Parathyroid adenoma (tissue), 2 donors: ENCODE measurements at regions not wholly inside any gene's neighbourhood (a gene's known extent, or its start where the extent isn't known, plus 50 kb on each side); places are given as distances from the start of the nearest gene placed in this dataset.

Experiments used
- H2AFZ ChIP-seq: fragments of 300-600 bp; sonication (generic); one replicate; pipeline ENCODE4 v1.7.0; 2017; ENCODE audit warnings: antibody characterized with exemption, mild to moderate bottlenecking
- H3K27ac ChIP-seq: fragments of 300-600 bp; sonication (generic); one replicate; pipeline ENCODE4 v1.7.0; 2017
- H3K27me3 ChIP-seq: fragments of 300-600 bp; sonication (generic); one replicate; pipeline ENCODE4 v1.7.0; 2017; ENCODE audit warnings: low read length; ENCODE audit not compliant: control insufficient read depth, insufficient read depth
- H3K36me3 ChIP-seq: fragments of 300-600 bp; sonication (generic); one replicate; pipeline ENCODE4 v1.7.0; 2017; ENCODE audit warnings: low read length; ENCODE audit not compliant: control insufficient read depth, insufficient read depth
- H3K4me1 ChIP-seq: fragments of 300-600 bp; sonication (generic); one replicate; pipeline ENCODE4 v1.7.0; 2017; ENCODE audit warnings: control low read depth
- H3K4me2 ChIP-seq: fragments of 300-600 bp; sonication (generic); one replicate; pipeline ENCODE4 v1.7.0; 2017; ENCODE audit warnings: low read length
- H3K4me3 ChIP-seq: fragments of 300-600 bp; sonication (generic); one replicate; pipeline ENCODE4 v1.7.0; 2017; ENCODE audit warnings: low read depth, low read length
- H3K79me2 ChIP-seq: fragments of 300-600 bp; sonication (generic); one replicate; pipeline ENCODE4 v1.7.0; 2017; ENCODE audit warnings: control low read depth
- H3K9ac ChIP-seq: fragments of 300-600 bp; sonication (generic); one replicate; pipeline ENCODE4 v1.7.0; 2017; ENCODE audit warnings: mild to moderate bottlenecking
- H3K9me3 ChIP-seq: fragments of 300-600 bp; sonication (generic); one replicate; pipeline ENCODE4 v1.7.0; 2017; ENCODE audit warnings: low read length; ENCODE audit not compliant: control insufficient read depth
- CTCF ChIP-seq: fragments of 300-600 bp; sonication (generic); IDR thresholded peaks from one replicate; pipeline ENCODE4 v1.7.0; 2017; ENCODE audit warnings: antibody characterized with exemption, mild to moderate bottlenecking
- donor health status: primary hyperparathyroidism.

- Histone ChIP-seq H3K4me3 (no peak overlapping the region), H3K9ac (no peak overlapping the region), H3K79me2 (no peaks in the 10 kb centered on the region), H3K27me3 (no peaks in the 10 kb centered on the region), H3K27ac (no peak overlapping the region), H3K4me1 (no peaks in the 10 kb centered on the region), H2AFZ (no peak overlapping the region), H3K4me2 (no peak overlapping the region), H3K9me3 (no peaks in the 10 kb centered on the region), H3K36me3 (no peaks in the 10 kb centered on the region)
- no peak for TF ChIP-seq CTCF
These were observed 196.6 kb upstream of the DIO3 start for GRCh38 chr14:101364503-101365328.

- no peak for TF ChIP-seq CTCF
- no peaks in the 10 kb centered on the region for H3K79me2 ChIP-seq
- no peak overlapping the region for H3K4me2 ChIP-seq
- H2AFZ ChIP-seq, result no peak overlapping the region
- no peaks in the 10 kb centered on the region for H3K27me3 ChIP-seq
- no peak overlapping the region for H3K4me3 ChIP-seq
- no peaks in the 10 kb centered on the region for H3K9me3 ChIP-seq
- H3K27ac ChIP-seq, result no peak overlapping the region
- H3K36me3 ChIP-seq, result no peaks in the 10 kb centered on the region
- no peak overlapping the region for H3K9ac ChIP-seq
- no peaks in the 10 kb centered on the region for H3K4me1 ChIP-seq
These were observed 195.8 kb upstream of the DIO3 start for GRCh38 chr14:101365329-101366158.

- Histone ChIP-seq H3K9me3 (no peaks in the 10 kb centered on the region), H3K79me2 (no peaks in the 10 kb centered on the region), H2AFZ (no peak overlapping the region), H3K4me1 (no peaks in the 10 kb centered on the region), H3K9ac (no peak overlapping the region), H3K36me3 (no peaks in the 10 kb centered on the region), H3K4me2 (no peak overlapping the region), H3K27me3 (no peaks in the 10 kb centered on the region), H3K4me3 (no peak overlapping the region), H3K27ac (no peak overlapping the region)
- TF ChIP-seq CTCF, result no peak
These were observed 193.7 kb upstream of the DIO3 start for GRCh38 chr14:101367421-101368261.

- Histone ChIP-seq H3K9me3 (no peaks in the 10 kb centered on the region), H3K4me2 (no peak overlapping the region), H3K27me3 (no peaks in the 10 kb centered on the region), H3K4me1 (no peaks in the 10 kb centered on the region), H3K9ac (no peak overlapping the region), H3K4me3 (no peak overlapping the region), H3K27ac (no peak overlapping the region), H2AFZ (no peak overlapping the region), H3K36me3 (no peaks in the 10 kb centered on the region), H3K79me2 (no peaks in the 10 kb centered on the region)
- no peak for TF ChIP-seq CTCF
These were observed 192.7 kb upstream of the DIO3 start for GRCh38 chr14:101368629-101369028.
